GM19397 (cell line): ENCODE measurements at regions not wholly inside any gene's neighbourhood (a gene's known extent, or its start where the extent isn't known, plus 50 kb on each side); places are given as distances from the start of the nearest gene placed in this dataset.

ENCODE experiments used
- ATAC-seq: cut with Tn5 transposase; IDR thresholded peaks from one replicate; pipeline ENCODE4 v1.9.1; 2021; ENCODE audit warnings: mild to moderate bottlenecking, moderate library complexity; ENCODE audit not compliant: unreplicated experiment

DNA sequence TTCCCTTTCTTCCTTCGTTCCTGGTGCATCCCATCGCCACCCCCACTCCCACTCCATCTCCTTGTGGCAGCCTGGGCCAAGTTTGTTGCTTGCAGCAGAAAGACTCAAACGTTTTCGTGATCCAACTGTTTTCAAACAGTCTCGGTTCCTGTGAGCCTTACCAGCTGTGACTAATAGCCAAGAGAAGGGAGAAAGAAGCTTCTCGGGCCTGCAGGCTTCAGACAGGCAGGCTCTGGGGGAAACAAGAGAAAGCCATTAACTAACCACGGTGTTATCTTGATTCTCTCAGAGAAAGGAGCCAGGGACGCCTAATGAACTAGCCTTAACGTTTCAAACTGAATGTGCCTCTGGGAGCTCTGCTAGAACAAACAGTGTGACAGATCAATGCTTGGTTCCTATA is 742.0 kb downstream of the NR2F2 start:
- ATAC-seq = no peak

DNA sequence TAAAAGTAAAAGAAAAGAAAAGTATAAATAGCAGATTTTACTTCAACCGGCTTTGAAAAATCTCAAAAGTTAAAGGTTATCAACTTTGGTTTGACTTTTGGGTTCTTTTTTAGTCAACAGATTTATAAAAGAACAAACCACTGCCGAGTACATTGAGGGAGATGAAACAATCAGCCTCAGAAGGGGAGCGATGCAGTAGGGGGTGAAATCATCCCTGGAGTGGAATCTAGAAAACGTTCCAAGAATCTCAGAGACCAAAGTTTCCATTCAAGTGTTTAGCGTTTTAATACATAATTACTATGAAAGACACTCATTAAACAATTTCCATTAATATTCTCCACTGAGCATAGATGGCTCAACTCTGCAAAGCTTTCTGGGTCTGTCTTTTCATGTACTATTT is 745.5 kb downstream of the NR2F2 start:
- ATAC-seq = no peak

DNA sequence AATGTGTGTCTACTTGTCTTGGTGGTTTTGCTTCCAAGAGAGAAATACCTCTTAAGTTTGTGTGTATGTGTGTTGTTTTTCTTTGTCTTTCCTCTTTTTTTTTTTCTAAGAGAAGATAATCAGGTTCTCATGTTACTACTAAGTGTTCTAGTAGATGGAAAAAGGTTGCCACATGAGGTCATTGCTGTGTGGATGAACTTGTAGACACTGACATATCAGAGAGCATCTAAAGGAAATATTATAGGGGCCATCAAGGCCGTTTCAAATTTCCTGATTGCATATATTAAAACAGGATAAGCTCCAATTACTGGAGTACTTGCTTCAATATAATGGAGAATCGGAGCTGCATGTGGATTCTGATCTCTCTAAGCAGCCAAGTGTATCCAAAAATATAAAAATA is 747.5 kb downstream of the NR2F2 start:
- ATAC-seq = no peak

DNA sequence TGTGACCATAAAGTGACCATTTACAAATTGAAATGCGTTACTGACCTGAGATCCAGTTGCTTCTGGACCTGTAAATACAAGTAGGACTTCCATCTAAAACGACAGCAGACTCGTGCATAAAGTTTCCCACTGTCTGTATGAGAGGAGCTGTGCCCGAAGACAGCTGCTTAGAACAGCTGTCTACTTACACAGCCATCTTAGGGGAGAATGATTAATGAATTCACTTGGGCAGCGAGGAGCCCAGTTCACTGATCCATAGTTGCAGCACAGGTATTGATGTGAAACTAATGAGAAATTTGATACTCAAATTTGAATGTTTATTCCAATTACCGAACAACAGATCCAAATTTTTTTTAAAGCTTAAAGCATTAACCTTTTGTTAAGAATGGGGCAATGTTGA is 748.1 kb downstream of the NR2F2 start:
- no peak for ATAC-seq

DNA sequence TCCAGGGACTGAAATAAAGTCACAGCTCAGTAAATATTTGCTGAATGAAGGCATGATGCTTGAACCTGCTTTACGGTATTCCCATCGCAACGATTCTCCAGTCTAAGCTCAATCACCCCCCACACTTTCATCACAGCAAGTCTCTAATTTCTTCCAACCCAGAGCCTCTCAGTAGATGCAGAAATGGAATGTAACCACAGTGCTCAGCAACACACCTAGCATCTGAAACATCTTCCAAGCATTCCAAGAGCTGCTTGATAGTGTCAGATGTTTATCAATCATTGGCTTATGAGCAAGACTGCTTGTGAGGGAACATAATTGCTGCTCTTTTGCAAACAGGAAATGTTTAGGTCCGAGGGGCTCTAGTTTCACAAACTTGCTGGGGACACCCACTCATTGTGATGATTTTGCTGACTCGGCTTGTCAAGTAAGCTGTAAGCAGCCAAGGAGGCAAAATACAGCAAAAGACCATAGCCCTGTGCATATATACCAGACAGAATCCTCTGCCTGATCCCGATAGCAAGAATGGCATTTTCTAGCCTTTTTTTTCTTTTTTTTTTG is 751.2 kb downstream of the NR2F2 start:
- no peak for ATAC-seq

DNA sequence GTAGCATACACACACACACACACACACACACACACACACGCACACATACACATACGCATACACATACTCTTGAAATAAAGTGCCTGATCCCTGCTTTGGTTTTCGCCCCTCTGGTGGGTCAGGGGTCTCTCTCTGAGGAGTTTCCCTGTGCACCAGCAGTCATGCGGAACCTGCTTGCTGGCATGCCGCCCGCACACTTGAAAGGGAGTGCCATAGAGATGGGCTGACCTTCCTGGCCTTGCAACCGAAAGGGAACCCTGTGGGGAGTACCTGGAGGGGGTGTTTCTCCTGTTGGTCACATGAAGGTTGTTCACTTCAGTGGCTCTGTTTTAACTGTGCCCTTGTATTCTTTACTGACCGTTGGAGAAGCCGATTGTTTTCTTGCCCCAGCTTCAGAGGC is 752.3 kb downstream of the NR2F2 start:
- ATAC-seq = no peak

DNA sequence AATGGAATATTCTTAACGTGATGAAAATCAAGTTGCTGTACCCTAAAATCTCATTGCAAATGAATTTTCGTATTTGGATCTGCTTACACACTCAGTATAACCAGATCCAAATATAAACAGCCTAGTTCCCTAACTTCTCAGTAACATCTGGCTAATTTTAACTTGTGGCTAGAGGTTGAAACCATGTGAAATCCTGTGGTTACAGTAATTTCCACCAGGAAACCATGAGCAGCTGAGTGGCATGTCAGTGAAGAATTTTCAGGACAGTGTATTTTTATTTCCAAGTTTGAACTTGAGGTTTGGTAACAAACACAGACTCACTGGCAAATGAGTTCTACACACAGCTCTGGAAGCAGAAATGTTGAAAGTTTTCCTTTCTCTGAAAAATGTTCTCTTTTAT is 754.1 kb downstream of the NR2F2 start:
- ATAC-seq = no peak

DNA sequence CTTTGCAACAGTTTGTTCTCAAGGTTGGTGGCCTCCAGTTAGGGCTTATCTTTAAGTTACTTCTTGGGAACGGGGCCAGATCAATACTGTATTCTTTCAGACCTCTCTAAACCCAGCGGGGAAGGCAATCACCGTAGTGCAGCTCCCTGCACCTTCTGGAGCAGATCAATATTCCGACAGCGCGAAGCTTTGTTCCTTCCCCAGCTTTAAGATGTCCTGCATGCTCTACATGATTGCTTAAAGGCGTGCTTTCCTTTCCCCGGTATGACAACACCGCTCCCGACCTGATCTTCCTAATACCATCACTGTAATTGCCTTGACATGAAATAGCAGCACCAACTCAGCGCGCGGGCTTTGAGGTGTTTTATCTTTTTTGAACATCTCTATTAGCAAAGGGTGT is 755.2 kb downstream of the NR2F2 start:
- ATAC-seq = no peak

DNA sequence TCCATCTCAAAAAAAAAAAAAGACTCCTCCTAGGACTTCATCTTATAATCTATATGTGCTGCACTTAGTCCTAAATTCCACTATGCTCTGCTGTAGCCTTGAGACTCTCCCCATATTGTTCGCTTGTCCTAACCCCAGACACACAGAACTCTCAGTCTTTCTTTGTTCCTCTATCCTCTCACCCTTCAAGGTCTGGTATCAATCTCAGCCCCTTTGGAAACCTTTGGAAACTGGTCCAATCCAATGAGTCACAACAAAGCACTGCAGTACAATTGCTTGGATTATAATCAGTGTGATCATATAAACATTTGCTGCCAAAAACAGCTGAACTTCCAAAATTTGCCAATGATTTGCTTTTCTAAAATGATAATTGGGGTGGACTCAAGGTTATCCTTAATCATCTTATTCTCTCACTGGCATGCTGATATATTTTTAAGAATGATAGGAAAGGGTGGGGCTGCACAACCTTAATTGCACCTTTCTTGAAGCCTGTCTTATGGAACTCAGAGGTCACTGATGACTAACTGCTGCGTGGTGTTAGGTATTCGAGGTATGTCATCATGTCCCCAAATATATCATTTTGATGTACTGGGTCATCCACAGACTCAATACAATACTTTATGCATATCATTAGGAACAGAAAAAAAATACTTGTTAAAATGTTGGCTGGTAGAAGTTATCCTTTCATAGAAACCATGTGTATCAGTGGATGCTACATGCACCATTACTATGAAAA is 756.7 kb downstream of the NR2F2 start:
- no peak for ATAC-seq

DNA sequence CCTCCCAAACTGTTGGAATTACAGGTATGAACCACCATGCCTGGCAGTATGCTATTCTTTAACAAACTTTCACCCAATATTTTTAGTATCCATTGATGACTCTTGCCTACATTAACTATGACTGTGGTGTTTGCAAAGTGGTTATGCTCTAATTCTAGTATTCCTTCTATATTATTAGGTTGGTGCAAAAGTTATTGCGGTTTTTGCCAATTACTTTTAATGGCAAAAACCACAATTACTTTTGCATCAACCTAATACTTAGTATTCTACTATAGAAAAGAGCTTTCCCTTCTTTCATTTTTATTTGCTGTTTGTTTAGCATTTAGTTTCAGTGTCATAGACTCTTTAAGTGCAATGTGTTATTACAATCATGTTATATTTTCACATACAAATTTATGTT is 760.6 kb downstream of the NR2F2 start:
- no peak for ATAC-seq

DNA sequence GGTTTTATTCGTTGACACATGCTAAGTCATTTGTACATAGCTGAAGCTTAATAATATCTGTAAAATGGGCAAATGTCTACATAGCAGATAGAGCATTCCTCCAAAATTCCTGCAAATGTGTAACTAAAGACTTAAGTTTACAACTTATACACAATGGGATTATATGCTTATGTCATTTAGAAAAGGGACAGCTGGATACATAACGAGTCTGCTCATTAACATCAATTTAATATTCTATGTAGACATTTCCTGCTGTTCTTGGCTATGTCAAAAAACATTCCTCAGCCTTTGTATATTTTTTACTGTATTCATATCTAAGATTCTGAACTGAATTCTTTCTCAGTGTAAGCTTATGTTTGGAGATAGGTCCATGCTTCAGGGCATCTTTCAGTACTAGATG is 762.2 kb downstream of the NR2F2 start:
- ATAC-seq = no peak

DNA sequence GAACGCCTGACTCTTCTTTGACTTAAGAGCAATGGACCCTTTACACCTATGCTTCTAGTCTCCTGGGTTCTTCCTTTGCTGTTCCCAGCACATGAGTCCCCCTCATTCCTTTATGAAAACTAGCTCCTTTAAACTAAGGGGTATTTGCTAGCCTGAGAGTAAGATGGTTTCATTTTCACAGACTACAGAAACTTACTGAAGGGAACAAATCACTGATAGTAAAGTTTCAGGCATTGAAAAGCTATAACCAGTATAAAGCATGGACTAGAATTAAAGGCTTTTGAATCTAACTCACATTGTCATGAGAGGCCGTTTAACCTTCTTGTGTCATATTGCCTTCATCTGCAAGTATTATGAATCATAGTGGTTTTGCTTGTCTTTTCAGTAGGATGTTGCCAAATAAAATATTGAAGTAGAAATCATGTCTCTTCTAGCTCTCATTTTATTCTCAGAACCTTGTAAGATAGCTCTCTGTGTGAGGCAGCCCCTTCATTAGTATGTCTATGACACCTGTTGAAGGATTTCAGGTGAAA is 765.9 kb downstream of the NR2F2 start:
- no peak for ATAC-seq

DNA sequence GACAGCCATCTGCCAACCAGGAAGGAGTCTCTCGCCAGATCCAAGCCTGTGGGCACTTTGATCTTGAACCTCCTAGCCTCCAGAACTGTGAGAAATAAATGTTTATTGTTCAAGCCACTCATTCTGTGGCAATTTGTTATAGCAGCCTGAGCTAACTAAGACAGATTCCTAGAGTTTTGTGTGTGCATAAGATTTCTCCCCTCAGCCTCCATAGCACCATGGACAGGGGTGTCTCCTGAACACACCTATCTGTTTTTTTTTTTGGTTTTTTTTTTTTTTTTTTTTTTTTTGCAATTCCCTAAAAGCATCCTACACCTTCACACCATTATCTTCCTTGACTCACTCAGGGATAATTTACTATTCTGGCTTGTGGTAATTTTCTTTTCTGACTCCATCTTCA is 768.5 kb downstream of the NR2F2 start:
- ATAC-seq = no peak

DNA sequence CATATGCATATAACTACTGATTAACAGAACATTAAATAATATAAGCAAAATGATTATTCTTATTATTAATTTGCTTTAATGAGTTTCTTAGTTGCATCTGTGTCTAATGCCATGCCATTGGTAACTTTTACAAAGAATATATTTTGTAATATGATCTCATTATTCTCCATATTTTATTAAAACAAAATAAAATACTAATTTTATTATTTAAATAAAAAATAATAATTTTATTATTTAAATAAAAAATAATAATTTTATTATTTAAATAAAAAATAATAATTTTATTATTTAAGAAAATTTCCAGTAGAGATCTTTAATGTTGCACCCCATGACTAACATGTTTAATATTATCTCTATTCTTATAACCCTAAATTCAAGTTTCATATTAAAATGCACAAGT is 771.1 kb downstream of the NR2F2 start:
- no peak for ATAC-seq

DNA sequence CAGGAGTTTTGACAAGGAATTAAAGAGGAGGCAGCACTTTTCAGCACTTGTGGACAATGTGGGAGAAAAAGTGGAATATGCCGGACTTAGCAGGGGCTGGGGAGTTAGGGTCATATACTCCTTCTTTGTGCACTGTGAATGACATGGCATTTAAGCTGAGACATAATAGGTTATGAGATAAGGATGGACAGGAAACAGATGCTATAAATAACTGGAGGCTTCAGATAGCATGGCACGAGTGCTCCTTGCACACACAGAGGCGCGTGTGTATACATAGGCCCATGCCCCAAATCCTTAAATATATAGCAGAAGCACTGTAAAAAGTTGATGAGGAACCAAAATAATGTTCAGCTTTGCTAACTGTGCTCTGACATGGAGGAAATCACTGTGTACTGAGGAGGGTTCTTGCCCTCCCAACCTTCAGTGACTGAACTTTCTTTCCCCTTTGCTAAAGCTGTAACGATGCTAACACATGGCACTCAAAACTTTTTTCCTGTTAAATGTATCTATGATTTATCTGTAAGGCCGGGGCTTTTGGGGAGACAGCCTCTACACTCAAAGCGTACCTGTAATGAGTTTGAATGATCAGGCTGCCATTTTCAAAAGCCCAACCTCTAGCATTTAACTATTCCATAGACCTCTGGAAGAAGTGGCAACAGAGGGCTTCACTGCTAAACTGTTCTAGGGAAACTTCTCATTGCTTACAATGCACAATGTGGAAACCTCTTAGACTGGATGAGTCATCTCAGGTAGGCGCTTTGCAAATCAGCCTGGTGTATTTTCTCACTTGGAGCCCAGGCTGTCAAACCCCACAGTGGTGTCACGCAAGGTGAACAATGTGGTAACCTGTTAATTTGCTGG is 784.6 kb downstream of the NR2F2 start:
- no peak for ATAC-seq

DNA sequence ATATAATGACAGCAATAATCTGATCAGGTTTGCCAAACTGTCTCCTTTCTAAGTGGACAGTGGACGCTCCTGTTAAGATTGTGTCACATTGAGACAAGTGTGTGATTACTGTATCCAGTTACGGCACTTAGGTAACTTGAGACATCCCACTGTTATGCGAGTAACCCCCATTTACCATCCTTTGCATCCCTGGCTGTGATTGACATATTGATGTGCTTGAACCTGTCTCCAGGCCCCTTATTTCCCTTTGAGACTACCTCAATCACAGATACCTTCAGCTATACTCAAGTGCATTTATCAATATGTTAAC is 785.2 kb downstream of the NR2F2 start:
- no peak for ATAC-seq

DNA sequence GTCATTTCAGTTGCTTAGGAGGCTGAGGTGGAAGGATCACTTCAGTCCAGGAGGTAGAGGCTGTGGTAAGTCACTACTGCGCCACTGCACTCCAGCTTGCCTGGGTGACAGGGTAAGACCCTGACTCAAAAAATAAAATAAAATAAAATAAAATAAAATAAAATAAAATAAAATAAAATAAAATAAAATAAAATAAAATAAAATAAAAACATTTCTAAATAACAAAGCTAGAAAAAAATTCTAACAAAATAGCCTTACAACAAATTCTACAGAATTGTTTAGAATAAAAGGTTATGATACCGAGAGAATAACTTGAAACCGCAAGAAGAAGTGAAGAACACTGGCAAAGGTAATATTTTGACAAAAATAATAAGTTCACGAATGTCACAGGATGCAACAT is 794.3 kb downstream of the NR2F2 start:
- ATAC-seq = no peak

DNA sequence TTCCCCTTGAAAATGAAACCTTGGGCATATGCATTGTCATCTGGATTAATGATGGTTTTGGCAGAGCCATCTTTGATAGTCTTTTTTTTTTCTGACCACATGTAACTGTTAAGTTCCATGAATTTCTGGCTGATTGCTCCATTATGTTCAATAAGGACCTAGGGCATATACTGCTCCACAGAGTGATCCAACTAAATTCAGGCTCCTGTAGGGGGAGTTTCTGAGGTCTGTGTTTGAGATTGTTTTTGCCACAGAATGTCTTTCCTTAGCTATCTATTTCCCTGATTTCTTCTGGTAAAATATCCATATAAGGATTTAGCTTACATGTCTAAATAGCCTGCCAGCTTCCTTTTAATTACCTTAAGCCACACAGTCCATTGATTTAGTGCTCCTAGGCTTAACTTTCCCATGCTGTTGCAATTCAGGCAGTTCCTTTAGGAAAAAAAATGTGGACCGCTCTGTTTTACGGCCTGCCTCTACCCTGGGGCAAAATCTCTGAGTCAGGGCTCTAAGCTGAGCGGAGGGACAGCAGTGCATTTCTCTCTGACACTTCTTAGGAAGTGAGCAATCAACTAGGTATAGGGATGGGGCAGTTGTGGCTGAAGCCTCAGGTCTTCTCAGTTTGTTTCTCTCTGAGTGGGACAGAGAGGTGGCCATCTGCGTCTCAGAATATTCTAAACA is 796.2 kb downstream of the NR2F2 start:
- ATAC-seq = no peak

DNA sequence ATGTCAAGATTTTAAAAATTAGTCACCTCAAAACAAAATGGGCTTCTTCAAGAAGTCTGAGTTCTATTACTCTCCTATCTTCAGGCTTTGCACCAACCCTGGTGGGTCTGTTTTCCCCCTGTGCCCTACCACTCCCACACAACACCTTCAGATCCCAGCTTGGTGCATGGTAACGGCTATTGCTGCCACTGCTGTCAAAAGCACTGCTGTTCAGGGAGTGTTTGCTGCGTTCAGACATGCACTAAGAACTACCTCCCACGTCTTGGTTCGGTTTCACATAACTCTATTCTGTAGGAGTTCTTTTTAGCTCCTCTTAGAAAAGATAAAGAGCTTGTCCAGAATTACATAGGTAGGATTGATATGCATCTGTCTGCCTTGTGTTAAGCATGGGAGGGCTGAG is 799.2 kb downstream of the NR2F2 start:
- ATAC-seq = no peak

DNA sequence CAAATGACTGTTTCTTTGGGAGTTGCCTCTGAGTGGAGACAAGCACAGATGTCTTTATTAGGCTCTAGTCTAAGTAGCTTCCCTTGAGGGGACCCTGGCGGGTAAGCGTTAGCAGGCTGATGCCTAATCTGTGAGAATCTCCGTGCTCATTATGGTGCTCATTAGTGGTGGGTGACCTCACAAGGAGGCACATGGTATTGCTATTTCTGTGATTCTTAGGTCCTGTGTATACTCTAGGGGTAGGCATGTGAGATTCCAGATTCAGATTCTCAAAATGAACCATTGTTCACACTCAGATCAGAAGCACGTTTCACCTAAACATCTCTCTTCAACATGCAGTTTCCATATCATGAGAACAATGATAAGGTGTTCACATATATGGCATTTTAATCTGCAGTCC is 809.7 kb downstream of the NR2F2 start:
- no peak for ATAC-seq

DNA sequence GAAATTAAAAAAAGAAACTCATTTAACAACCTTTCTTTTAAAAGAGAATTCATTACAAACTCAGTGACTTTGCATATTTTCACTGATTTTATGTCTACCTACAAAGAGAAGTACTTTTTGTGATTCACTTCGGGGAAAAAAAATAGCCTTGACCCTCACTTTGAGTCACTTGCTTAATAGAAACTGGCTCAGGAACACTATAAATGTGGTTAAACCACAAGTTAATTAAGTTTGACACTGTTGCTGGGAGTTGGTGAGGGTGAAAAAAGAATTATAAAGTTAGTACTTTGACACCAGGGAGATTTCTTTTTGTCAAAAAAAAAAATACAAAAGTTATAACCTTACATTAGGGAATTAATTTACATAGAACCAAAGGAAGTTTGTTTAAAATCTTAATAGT is 810.9 kb downstream of the NR2F2 start:
- ATAC-seq = no peak

DNA sequence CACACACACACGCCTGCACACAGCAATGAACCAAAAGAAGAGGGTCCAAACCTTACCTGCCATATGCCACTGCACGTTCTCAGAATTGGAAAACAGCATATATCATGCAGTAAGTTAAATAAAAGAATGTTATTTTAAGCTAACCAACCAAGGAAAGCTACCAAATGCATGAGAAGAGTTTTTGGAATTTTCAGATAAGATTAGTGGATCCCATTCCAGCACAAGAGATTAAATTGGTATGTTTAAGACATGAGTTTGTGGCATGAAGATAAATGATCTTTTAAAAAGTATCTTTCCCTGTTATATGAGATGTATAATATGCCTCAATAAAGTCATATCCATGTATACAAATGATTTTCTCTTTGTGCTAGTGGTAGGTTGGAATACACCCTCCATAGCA is 811.4 kb downstream of the NR2F2 start:
- ATAC-seq = no peak
